HCT116 (cell line): ENCODE measurements at regions not wholly inside any gene's neighbourhood (a gene's known extent, or its start where the extent isn't known, plus 50 kb on each side); places are given as distances from the start of the nearest gene placed in this dataset.

Experiments used
- ATAC-seq: fragments of 200-7000 bp; cut with Tn5 transposase; 2 replicates; pipeline ENCODE4 v1.9.1; 2020; ENCODE audit warnings: mild to moderate bottlenecking, moderate library complexity
- BruUV-seq: library from RNA; stranded (reverse); fragments of 400-500 nt; replicated peaks from 2 replicates; lab custom pipeline; 2021; lab: Mats Ljungman, UMichigan
- CTCF ChIA-PET: fragments of 300-600 bp; sonication (Branson Sonifier 250); formaldehyde crosslinking; loops from one replicate; lab custom pipeline; 2021; ENCODE audit warnings: antibody characterized with exemption; lab: Charles Lee
- POLR2A ChIA-PET: fragments of 300-600, 350-600 bp; sonication (Branson Sonifier 250); formaldehyde crosslinking; loops from one replicate; lab custom pipeline; 2021; ENCODE audit warnings: antibody characterized with exemption; lab: Charles Lee
- RAD21 ChIA-PET, 2 experiments: fragments of 300-600 bp; sonication (Branson Sonifier 250); formaldehyde crosslinking; loops; one replicate each; lab custom pipeline; 2023; ENCODE audit warnings: low total read pairs in 2 of 2; ENCODE audit not compliant: uncharacterized antibody in 2 of 2, unreplicated experiment in 2 of 2, low non-redundant PET in 1 of 2; lab: Charles Lee
- DNase-seq: peaks from one replicate; pipeline ENCODE4 v3.0.0-alpha.2; 2010; ENCODE audit warnings: low read depth, low spot score
- H2AFZ ChIP-seq: fragments of 200-600 bp; shearing (Covaris generic), sonication (generic); 2 replicates; pipeline ENCODE4 v1.6.1; 2017; ENCODE audit warnings: low read depth, mixed run types, mixed read lengths, antibody characterized with exemption, low read length; ENCODE audit not compliant: poor library complexity, severe bottlenecking
- H3K27ac ChIP-seq: 2 replicates; pipeline ENCODE4 v1.5.1; 2012; ENCODE audit warnings: low read depth, low read length
- H3K27me3 ChIP-seq: fragments of 200-600 bp; sonication (generic); 2 replicates; pipeline ENCODE4 v1.6.1; 2016; ENCODE audit warnings: mixed run types, low read length, mixed read lengths; ENCODE audit not compliant: insufficient read depth
- H3K36me3 ChIP-seq, 2 experiments: fragments of 200-500 bp in 1 of 2; fragments of 200-600 bp in 1 of 2; sonication (Bioruptor generic) in 1 of 2; sonication (generic) in 1 of 2; 2 replicates each; pipeline versions ENCODE4 v1.5.1 to v1.6.1; 2014 to 2016; ENCODE audit warnings: low read length in 2 of 2, inconsistent platforms in 1 of 2, mixed read lengths in 1 of 2, mixed run types in 1 of 2; ENCODE audit not compliant: insufficient read depth in 2 of 2, control insufficient read depth in 1 of 2
- H3K4me1 ChIP-seq, 2 experiments: fragments of 200-600 bp in 1 of 2; sonication (generic) in 1 of 2; 2 replicates each; pipeline versions ENCODE4 v1.5.1 to v1.6.1; 2012 to 2017; ENCODE audit warnings: low read length in 2 of 2, inconsistent platforms in 1 of 2, mild to moderate bottlenecking in 1 of 2, mixed read lengths in 1 of 2, mixed run types in 1 of 2, moderate library complexity in 1 of 2; ENCODE audit not compliant: insufficient read depth in 2 of 2, control insufficient read depth in 1 of 2
- H3K4me2 ChIP-seq: fragments of 200-600 bp; sonication (generic); 2 replicates; pipeline ENCODE4 v1.6.1; 2017; ENCODE audit warnings: mixed run types, low read length, mixed read lengths
- H3K4me3 ChIP-seq, 2 experiments: fragments of 200-600 bp in 1 of 2; sonication (generic) in 1 of 2; replicated peaks in 1 of 2; 2 replicates each; pipeline ENCODE4 v1.5.1; 2011 to 2016; ENCODE audit warnings: low read length in 2 of 2, control low read depth in 1 of 2, low read depth in 1 of 2, mild to moderate bottlenecking in 1 of 2, mixed read lengths in 1 of 2, mixed run types in 1 of 2
- H3K79me2 ChIP-seq: fragments of 200-600 bp; sonication (generic); 2 replicates; pipeline ENCODE4 v1.6.1; 2017; ENCODE audit warnings: mild to moderate bottlenecking, mixed run types, low read length, moderate library complexity, mixed read lengths; ENCODE audit not compliant: insufficient read depth
- H3K9ac ChIP-seq: fragments of 200-600 bp; sonication (generic); 2 replicates; pipeline ENCODE4 v1.6.1; 2016; ENCODE audit warnings: low read length, mixed read lengths
- H3K9me2 ChIP-seq: fragments of 200-600 bp; sonication (generic), shearing (Covaris generic); 2 replicates; pipeline ENCODE4 v1.6.1; 2017; ENCODE audit warnings: mixed run types, mild to moderate bottlenecking, moderate library complexity; ENCODE audit not compliant: insufficient read depth
- H3K9me3 ChIP-seq, 2 experiments: fragments of 200-500 bp in 1 of 2; fragments of 200-600 bp in 1 of 2; sonication (Bioruptor generic) in 1 of 2; sonication (generic) in 1 of 2; 2 replicates each; pipeline ENCODE4 v1.6.1; 2014 to 2017; ENCODE audit warnings: low read length in 2 of 2, mixed read lengths in 2 of 2, inconsistent platforms in 1 of 2, low read depth in 1 of 2, mild to moderate bottlenecking in 1 of 2, mixed run types in 1 of 2, moderate library complexity in 1 of 2; ENCODE audit not compliant: control insufficient read depth in 1 of 2, insufficient read depth in 1 of 2
- H4K20me1 ChIP-seq: fragments of 200-600 bp; sonication (generic), shearing (Covaris generic); 2 replicates; pipeline ENCODE4 v1.6.1; 2017; ENCODE audit warnings: mixed run types, mild to moderate bottlenecking, moderate library complexity; ENCODE audit not compliant: insufficient read depth
- ATF3 ChIP-seq: IDR thresholded peaks from 2 replicates; pipeline ENCODE4 v1.6.1; 2012
- CBX3 ChIP-seq: IDR thresholded peaks from 2 replicates; pipeline ENCODE4 v1.6.1; 2012; ENCODE audit warnings: low read depth
- CEBPB ChIP-seq: IDR thresholded peaks from 2 replicates; pipeline ENCODE4 v1.6.1; 2012; ENCODE audit warnings: low read depth
- EGR1 ChIP-seq: IDR thresholded peaks from 2 replicates; pipeline ENCODE4 v1.6.1; 2012; ENCODE audit warnings: low read depth
- ELF1 ChIP-seq: IDR thresholded peaks from 2 replicates; pipeline ENCODE4 v1.6.1; 2012; ENCODE audit warnings: low read depth, borderline replicate concordance
- EZH2 ChIP-seq: fragments of 200-600 bp; sonication (generic); IDR thresholded peaks from 2 replicates; pipeline ENCODE4 v1.6.1; 2017; ENCODE audit warnings: antibody characterized with exemption, mixed run types
- EZH2phosphoT487 ChIP-seq: fragments of 200-600 bp; IDR thresholded peaks from 2 replicates; pipeline ENCODE4 v1.6.1; 2018; ENCODE audit warnings: antibody characterized with exemption, borderline replicate concordance
- JUND ChIP-seq: IDR thresholded peaks from 2 replicates; pipeline ENCODE4 v1.6.1; 2012
- MAX ChIP-seq: IDR thresholded peaks from 2 replicates; pipeline ENCODE4 v1.6.1; 2012
- POLR2AphosphoS5 ChIP-seq: IDR thresholded peaks from 2 replicates; pipeline ENCODE4 v1.6.1; 2011; ENCODE audit warnings: mild to moderate bottlenecking, low read depth, low read length, moderate library complexity
- RAD21 ChIP-seq: IDR thresholded peaks from 2 replicates; pipeline ENCODE4 v1.6.1; 2012; ENCODE audit warnings: low read depth, mild to moderate bottlenecking
- REST ChIP-seq: IDR thresholded peaks from 2 replicates; pipeline ENCODE4 v1.6.1; 2012; ENCODE audit warnings: low read depth
- SIN3A ChIP-seq: IDR thresholded peaks from 2 replicates; pipeline ENCODE4 v1.6.1; 2012; ENCODE audit warnings: low read depth
- SP1 ChIP-seq: IDR thresholded peaks from 2 replicates; pipeline ENCODE4 v1.6.1; 2012; ENCODE audit warnings: low read depth
- SRF ChIP-seq: IDR thresholded peaks from 2 replicates; pipeline ENCODE4 v1.6.1; 2012; ENCODE audit warnings: low read depth
- TCF7L2 ChIP-seq: IDR thresholded peaks from 2 replicates; pipeline ENCODE4 v1.7.0; 2011; ENCODE audit warnings: borderline replicate concordance, inconsistent platforms; ENCODE audit not compliant: insufficient read depth, insufficient read length; ENCODE audit errors: extremely low read depth
- YY1 ChIP-seq: IDR thresholded peaks from 2 replicates; pipeline ENCODE4 v1.6.1; 2011; ENCODE audit warnings: low read length, low read depth, moderate library complexity, mild to moderate bottlenecking; ENCODE audit not compliant: insufficient replicate concordance; ENCODE audit errors: extremely low read depth
- ZBTB33 ChIP-seq: IDR thresholded peaks from 2 replicates; pipeline ENCODE4 v1.6.1; 2011; ENCODE audit warnings: mild to moderate bottlenecking, low read length, moderate library complexity; ENCODE audit not compliant: insufficient replicate concordance; ENCODE audit errors: extremely low read depth
- ZFX ChIP-seq: fragments of 450-650 bp; IDR thresholded peaks from 2 replicates; pipeline ENCODE4 v1.6.1; 2017
- ZNF274 ChIP-seq: fragments of 200-500 bp; sonication (Bioruptor generic); IDR thresholded peaks from 2 replicates; pipeline ENCODE4 v1.6.1; 2014; ENCODE audit warnings: mild to moderate bottlenecking, low read depth, low read length, inconsistent platforms
- intact Hi-C: fragments of 100-400 bp; cut with micrococcal nuclease; formaldehyde crosslinking; loops from 2 replicates; pipeline ENCODE4 v1.10.0; 2022

DNA sequence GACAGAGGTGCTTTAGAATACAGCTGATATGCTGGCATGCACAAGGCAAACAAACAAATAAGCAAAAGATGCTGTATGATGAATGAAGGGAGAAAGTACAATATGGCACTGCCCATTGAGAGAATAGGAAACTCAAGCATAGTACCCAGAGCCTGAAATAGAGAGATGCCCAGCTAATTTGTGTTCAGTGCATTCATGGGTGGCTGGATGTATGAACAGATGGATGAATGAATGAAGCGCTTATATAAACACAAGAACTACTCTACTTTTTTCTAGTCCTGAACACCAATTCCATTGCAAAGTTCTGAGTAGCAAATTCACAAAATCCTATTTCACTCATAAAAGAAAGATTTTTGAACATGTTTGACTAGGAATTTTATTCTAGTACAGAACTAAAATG, 756.3 kb downstream of the SATB2 start:
- POLR2A ChIA-PET: no interaction called here
- ATAC-seq (no peak), DNase-seq (no peak)
- H3K9ac ChIP-seq: no peak overlapping the region
- no peak overlapping the region for H3K27ac ChIP-seq
- no TSS peak for BruUV-seq
- H3K9me3 ChIP-seq: no peaks in the 10 kb centered on the region
- H3K27me3 ChIP-seq: no peaks in the 10 kb centered on the region
- no peak overlapping the region for H3K4me3 ChIP-seq
- H3K4me1 ChIP-seq: no peaks in the 10 kb centered on the region
- no peaks in the 10 kb centered on the region for H3K36me3 ChIP-seq
- intact Hi-C loops: no loop called here
- H3K9me2 ChIP-seq: no peaks in the 10 kb centered on the region
- CTCF ChIA-PET: no interaction called here
- H3K79me2 ChIP-seq: no peaks in the 10 kb centered on the region
- H2AFZ ChIP-seq: no peak overlapping the region
- H3K4me2 ChIP-seq: no peak overlapping the region
- RAD21 ChIA-PET: no interaction called here
- no peak for TF ChIP-seq CEBPB
- TF ChIP-seq EGR1: no peak
- no peak for TF ChIP-seq ELF1
- no peak for TF ChIP-seq MAX
- no peak for TF ChIP-seq ZNF274
- no peak for TF ChIP-seq RAD21
- TF ChIP-seq EZH2phosphoT487: no peak
- no peak for TF ChIP-seq TCF7L2
- no peak for TF ChIP-seq ATF3
- TF ChIP-seq REST: no peak
- no peak for TF ChIP-seq ZBTB33
- TF ChIP-seq JUND: no peak
- no peak for TF ChIP-seq YY1
- TF ChIP-seq SIN3A: no peak
- TF ChIP-seq SRF: no peak
- TF ChIP-seq ZFX: no peak
- TF ChIP-seq POLR2AphosphoS5: no peak
- no peak for TF ChIP-seq EZH2
- TF ChIP-seq SP1: no peak
- TF ChIP-seq CBX3: no peak
- no peaks in the 10 kb centered on the region for H4K20me1 ChIP-seq
